GM10266 (cell line): ENCODE measurements at regions not wholly inside any gene's neighbourhood (a gene's known extent, or its start where the extent isn't known, plus 50 kb on each side); places are given as distances from the start of the nearest gene placed in this dataset.

Source experiments
- DNase-seq: peaks from one replicate; pipeline ENCODE4 v3.0.0; 2012; ENCODE audit errors: extremely low spot score
- CTCF ChIP-seq: IDR thresholded peaks from 2 replicates; pipeline ENCODE4 v1.5.1; 2012; ENCODE audit warnings: mild to moderate bottlenecking, low read depth; ENCODE audit not compliant: control insufficient read depth, insufficient read depth; ENCODE audit errors: missing control alignments

DNA sequence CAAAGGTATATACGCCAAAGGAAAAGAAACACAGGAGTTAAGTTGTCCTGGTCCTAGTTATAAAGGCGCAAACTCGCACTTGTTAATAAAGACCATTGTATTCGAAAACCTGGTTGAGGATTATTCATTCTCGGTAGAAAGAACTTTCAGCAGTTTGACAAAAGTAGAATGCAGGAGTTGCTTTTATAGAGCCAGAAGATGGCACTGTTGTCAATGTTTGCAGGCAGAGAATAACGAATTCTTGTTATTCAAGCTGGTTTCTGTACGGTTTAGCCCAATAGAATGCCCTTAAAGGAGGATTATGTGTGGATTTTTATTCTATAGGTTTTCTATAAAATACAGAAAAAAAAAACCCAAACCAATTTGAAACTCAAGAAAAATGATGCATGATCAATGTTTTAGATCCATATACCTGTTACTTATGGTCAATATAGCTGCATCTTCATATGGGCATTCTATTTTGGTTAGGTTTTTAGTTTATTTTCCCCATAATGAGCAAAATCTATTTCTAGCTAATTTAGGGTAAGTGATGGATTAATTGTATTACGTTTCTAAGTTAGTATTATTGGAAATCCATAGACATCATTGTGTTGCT is 510.3 kb downstream of the PLCL1 start:
- DNase-seq: no peak
- peak; percentile 71 for TF ChIP-seq CTCF

GRCh38 chr2:198312596-198313483 is 508.4 kb downstream of the PLCL1 start:
- TF ChIP-seq CTCF: no peak
- no peak for DNase-seq

DNA sequence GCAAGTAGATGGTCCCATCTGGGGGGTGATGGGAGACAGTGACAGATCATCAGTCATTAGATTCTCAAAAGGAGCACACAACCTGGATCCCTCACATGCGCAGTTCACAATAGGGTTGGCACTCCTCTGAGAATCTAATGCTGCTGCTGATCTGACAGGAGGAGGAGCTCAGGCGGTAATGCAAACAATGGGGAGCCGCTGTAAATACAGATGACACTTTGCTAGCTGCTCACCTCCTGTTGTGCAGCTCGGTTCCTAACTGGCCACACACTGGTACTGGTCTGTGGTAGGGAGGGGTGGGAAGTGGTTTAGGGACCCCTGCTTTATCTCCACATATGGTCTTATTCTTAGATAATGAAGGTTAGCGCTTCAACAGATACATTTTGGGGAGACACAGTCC is 506.6 kb downstream of the PLCL1 start:
- no peak for DNase-seq
- no peak for TF ChIP-seq CTCF

DNA sequence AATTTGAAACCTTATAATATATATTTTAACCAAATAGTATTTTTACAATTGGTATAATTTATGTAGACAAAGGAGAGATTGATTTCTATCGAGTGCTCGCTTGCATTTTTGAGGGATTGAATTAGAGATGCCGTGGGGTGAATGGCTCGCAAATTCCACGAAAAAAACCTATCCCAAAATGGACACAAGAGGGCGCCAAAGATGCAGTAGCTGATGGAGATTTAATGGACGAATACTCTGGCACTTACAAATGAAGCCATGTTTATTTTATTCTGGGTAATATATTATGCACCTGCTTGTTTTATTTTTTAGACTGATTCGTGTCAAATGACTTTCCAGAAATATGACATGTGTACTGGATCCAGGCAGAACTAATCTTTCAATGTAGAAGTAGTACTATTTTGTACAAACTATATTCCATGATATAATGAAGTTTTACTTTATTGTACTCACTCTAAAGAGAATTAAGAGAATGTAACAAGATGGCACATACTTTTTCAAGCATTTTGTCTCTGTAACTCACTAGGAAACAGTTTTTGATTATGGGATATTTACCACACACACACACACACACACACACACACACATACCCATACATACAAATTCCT is 505.4 kb downstream of the PLCL1 start:
- peak; percentile 52 for DNase-seq
- TF ChIP-seq CTCF: peak; percentile 74

GRCh38 chr2:198309081-198309480 is 504.7 kb downstream of the PLCL1 start:
- TF ChIP-seq CTCF: no peak

DNA sequence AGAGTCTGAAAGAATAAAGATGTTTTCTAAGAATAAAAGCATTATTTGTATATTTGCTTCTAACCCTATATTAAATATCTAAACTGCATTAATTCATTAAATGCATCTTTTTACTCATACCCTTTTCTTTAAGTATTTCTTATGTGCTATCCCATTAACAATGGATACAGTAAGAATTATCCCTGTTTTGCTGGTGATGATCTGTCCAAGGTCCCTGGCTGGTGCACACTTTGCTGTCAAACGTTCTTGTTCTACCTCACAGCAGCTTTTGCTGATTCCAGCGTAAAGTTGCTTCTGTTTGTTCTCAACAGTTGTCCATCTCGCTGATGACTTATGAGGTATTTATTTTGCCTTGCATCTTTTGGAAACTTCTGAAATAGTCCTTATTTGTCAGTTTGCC is 504.0 kb downstream of the PLCL1 start:
- no peak for DNase-seq
- no peak for TF ChIP-seq CTCF

More at GRCh38 chr2:198309081-198309480, 504.7 kb downstream of the PLCL1 start:
- no peak for DNase-seq
